HL-60 (cell line): ENCODE measurements at regions not wholly inside any gene's neighbourhood (a gene's known extent, or its start where the extent isn't known, plus 50 kb on each side); places are given as distances from the start of the nearest gene placed in this dataset.

Experiments used
- GABPA ChIP-seq: IDR thresholded peaks from 2 replicates; pipeline ENCODE4 v1.6.1; 2012; ENCODE audit warnings: low read depth
- POLR2AphosphoS5 ChIP-seq: IDR thresholded peaks from 2 replicates; pipeline ENCODE4 v1.6.1; 2012; ENCODE audit warnings: low read depth
- TF ChIP-seq, protein P1 (sequence below): IDR thresholded peaks from one replicate; pipeline ENCODE4 v1.5.1; 2011; ENCODE audit warnings: low read length, control low read depth, inconsistent platforms; ENCODE audit not compliant: insufficient read depth
- TF ChIP-seq, protein P2 (sequence below): IDR thresholded peaks from 2 replicates; pipeline ENCODE4 v1.6.1; 2012; ENCODE audit warnings: low read depth; ENCODE audit not compliant: insufficient replicate concordance

DNA sequence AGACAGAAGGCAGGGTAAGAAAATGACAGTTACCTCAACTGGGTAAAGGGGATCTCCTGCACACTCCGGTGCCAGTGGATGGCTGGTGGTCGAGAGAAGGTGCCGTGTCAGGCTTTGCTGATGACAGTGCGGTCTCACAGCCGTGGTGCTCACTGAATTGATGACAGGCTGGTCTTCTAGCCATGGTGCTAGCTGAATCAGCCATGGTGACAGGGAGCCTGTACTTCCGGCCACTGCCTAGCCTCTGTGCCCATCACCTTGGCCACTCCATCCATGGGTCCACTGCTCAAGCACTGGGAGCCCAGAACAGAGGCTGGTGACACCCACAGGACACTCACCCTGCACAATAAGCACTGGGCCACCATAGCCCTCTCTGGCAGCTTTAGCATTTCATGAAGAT lies 315.9 kb downstream of the FBXO15 start:
- TF ChIP-seq, protein P1, sequence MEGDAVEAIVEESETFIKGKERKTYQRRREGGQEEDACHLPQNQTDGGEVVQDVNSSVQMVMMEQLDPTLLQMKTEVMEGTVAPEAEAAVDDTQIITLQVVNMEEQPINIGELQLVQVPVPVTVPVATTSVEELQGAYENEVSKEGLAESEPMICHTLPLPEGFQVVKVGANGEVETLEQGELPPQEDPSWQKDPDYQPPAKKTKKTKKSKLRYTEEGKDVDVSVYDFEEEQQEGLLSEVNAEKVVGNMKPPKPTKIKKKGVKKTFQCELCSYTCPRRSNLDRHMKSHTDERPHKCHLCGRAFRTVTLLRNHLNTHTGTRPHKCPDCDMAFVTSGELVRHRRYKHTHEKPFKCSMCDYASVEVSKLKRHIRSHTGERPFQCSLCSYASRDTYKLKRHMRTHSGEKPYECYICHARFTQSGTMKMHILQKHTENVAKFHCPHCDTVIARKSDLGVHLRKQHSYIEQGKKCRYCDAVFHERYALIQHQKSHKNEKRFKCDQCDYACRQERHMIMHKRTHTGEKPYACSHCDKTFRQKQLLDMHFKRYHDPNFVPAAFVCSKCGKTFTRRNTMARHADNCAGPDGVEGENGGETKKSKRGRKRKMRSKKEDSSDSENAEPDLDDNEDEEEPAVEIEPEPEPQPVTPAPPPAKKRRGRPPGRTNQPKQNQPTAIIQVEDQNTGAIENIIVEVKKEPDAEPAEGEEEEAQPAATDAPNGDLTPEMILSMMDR, result no peak
- TF ChIP-seq, protein P2, sequence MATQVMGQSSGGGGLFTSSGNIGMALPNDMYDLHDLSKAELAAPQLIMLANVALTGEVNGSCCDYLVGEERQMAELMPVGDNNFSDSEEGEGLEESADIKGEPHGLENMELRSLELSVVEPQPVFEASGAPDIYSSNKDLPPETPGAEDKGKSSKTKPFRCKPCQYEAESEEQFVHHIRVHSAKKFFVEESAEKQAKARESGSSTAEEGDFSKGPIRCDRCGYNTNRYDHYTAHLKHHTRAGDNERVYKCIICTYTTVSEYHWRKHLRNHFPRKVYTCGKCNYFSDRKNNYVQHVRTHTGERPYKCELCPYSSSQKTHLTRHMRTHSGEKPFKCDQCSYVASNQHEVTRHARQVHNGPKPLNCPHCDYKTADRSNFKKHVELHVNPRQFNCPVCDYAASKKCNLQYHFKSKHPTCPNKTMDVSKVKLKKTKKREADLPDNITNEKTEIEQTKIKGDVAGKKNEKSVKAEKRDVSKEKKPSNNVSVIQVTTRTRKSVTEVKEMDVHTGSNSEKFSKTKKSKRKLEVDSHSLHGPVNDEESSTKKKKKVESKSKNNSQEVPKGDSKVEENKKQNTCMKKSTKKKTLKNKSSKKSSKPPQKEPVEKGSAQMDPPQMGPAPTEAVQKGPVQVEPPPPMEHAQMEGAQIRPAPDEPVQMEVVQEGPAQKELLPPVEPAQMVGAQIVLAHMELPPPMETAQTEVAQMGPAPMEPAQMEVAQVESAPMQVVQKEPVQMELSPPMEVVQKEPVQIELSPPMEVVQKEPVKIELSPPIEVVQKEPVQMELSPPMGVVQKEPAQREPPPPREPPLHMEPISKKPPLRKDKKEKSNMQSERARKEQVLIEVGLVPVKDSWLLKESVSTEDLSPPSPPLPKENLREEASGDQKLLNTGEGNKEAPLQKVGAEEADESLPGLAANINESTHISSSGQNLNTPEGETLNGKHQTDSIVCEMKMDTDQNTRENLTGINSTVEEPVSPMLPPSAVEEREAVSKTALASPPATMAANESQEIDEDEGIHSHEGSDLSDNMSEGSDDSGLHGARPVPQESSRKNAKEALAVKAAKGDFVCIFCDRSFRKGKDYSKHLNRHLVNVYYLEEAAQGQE, result no peak
- TF ChIP-seq POLR2AphosphoS5, result no peak
- no peak for TF ChIP-seq GABPA
